ENCODE measurements at regions not wholly inside any gene's neighbourhood (a gene's known extent, or its start where the extent isn't known, plus 50 kb on each side); places are given as distances from the start of the nearest gene placed in this dataset.
A peak's percentile ranks its signal among the peaks of the same experiment; 100 is the strongest.
"Not testable (repeated sequence)": the region's sequence is repeated elsewhere in the genome, so short reads cannot be mapped to it uniquely, and the experiment has no call there.

DNA sequence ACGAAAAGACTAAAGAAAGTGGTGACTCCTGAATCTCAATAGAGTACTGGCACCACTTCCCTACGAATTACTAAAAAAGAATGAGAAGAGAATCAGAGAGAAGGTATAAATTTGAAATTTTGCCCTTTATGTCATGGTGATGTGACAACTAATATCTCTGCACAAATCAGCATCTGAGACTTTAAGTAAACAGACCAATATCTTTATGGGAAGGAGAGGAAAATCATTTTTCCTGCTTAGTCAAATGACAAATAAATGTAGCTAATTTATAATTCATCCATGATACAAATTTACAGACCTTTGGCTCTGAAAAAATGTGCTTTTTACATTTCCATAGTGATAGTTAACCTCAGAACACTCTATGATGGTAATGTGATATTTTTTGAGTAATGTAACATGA is 424.8 kb upstream of the EPHA5 start:
- no peak for DNase-seq

DNA sequence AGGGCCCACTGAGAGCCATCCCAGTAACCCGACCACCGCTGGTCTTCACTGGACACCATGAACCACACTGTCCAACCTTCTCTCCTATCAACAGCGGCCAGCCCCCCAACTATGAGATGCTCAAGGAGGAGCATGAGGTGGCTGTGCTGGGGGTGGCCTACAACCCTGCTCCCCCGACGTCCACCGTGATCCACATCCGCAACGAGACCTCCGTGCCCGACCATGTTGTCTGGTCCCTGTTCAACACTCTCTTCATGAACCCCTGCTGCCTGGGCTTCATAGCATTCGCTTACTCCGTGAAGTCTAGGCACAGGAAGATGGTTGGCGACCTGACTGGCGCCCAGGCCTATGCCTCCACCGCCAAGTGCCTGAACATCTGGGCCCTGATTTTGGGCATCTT is 423.8 kb upstream of the EPHA5 start:
- DNase-seq: no peak

DNA sequence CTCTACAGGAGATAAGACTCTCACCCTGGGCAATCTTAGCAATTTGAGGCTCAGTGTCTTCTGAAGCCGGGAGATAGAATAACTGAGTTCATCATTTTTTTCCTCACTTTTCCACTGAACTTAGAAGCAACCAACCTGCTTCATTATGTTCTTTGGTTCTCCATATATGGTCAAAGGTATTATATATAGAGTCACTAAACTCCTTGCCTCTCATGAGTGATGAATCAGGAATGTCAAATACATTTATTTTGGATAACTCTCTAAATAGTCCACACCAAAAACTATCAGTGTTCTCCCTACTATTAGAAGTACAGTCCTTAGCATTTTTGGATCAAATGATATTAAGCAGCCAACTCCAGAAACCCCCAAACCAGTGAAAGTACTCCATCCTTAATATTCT is 421.5 kb upstream of the EPHA5 start:
- no peak for DNase-seq

- DNase-seq: no peak
Observed at GRCh38 chr4:66073961-66074360, 403.7 kb upstream of the EPHA5 start.

- no peak for DNase-seq
Observed at GRCh38 chr4:66071911-66072310, 401.6 kb upstream of the EPHA5 start.

DNA sequence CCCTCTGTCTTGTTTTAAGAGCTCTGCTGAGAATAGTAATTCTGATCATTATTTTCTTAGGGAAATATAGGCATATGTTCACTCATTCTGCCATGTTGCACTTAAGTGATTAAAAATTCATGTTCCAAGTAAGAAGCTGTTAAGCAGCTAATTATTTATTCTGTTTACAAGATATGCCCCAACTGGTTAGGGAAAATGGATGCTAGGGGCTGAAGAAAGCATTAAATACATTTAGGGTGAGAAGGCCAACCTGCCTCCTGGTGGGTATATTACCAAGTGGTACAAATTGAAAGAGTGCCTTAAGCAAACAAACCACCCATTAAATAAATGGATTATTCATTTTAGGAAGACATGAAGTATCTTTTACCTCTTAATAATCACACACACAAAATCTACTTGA is 392.6 kb upstream of the EPHA5 start:
- DNase-seq: peak; percentile 58

DNA sequence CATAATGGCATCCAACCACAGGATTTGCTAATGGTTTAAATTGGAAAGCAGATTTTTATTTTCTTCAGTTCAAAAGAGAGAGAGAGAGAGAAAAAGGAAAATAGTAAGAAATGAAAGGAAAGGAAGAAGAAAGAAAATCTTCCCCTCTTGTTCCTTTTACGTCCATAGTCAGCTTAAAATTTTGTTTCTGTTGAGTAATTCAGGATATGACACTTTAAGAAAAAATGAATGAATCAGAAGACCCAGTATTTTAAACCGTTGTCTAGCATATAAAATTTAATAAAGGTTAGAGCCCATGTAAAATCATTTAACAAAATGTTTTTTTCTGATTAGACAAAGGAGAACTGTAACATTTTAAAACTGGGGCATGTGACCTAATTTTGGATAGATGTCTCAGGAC is 391.8 kb upstream of the EPHA5 start:
- DNase-seq: no peak

DNA sequence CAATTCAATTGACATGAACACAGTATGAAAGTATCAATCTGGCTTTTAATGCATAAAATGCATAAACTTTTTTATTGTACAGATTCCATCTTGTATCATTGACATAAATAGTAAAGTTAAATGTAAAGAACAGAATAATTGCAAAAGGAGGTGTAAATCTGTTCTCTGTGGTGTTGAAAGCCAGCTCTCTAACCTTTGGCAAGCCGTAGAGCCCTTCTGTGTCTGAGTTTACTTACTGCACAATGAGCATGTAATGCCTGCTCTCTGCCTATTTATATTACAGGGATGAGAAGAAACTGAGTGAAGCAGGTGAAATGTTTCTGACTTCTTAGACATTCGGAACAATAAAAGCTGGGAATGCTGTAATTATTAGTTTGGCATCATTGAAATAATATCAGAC is 389.3 kb upstream of the EPHA5 start:
- DNase-seq: no peak

DNA sequence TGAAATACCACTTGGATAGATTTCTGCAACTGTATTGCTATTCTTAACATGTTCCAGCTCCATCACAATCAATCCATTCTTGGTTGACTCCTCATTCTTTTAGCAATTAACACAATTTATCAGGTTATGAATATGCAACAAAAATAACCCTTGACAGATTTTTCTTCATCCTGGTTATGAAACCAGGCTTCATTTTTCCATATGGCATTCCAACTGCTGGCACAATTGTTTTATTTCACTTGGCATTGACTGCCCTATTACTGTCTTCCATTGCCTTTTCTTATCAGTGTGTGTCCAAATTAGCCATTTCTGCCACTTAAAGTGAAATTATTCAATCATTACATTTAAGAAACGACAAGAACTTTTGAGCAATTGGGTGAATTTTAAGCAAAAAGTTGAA is 388.8 kb upstream of the EPHA5 start:
- DNase-seq: no peak

- no peak for DNase-seq
Observed at GRCh38 chr4:66055999-66056398, 385.7 kb upstream of the EPHA5 start.

GRCh38 chr4:66052426-66052825 is 382.1 kb upstream of the EPHA5 start:
- no peak for DNase-seq

- peak; percentile 83 for DNase-seq
Observed at GRCh38 chr4:66048861-66049260, 378.6 kb upstream of the EPHA5 start.

- DNase-seq: no peak
Observed at GRCh38 chr4:66045913-66046312, 375.6 kb upstream of the EPHA5 start.

DNA sequence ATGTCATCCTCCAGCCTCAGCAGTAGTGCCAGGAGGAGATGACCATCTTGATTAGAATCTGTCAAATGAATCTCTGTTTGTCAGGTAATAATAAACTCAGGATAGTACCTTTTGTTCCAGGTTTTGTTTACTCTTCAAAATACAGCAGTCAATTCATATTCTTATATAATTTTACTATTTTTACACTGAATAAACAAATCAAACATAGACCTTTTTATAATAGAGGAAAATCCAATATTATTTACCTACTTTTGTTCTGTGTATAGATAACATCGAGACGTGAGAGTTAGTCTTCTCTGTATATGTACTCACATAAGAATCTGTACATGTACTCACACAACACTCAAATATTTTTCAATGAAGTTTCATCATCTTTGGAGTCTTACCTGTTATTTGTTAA is 365.4 kb upstream of the EPHA5 start:
- no peak for DNase-seq

GRCh38 chr4:66034671-66035070 is 364.4 kb upstream of the EPHA5 start:
- DNase-seq: peak; percentile 92

- peak; percentile 90 for DNase-seq
Observed at GRCh38 chr4:66034262-66034661, 364.0 kb upstream of the EPHA5 start.

- no peak for DNase-seq
Observed at GRCh38 chr4:66032571-66032970, 362.3 kb upstream of the EPHA5 start.

- no peak for DNase-seq
Observed at GRCh38 chr4:66028668-66029067, 358.4 kb upstream of the EPHA5 start.

- DNase-seq: no peak
Observed at GRCh38 chr4:66023061-66023460, 352.8 kb upstream of the EPHA5 start.

GRCh38 chr4:66017671-66018070 is 347.4 kb upstream of the EPHA5 start:
- no peak for DNase-seq

DNA sequence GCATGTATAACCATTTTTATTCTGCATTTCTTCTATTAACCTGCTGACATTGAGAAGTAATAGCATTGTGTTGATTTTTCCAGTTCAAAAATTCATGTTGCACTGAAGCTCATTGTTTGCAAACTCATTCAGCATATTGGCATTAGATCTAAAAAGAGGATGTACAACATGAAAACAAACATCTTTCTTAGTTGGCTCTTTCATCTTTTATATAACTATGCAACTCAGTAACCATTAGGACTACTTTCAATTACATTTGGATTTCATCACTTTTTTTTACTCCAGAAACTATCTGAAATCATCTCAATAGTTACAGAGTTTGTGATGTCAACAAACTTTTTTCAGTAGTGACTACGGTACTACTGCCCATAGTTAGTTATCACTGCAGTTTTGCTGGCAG is 346.0 kb upstream of the EPHA5 start:
- no peak for DNase-seq

DNA sequence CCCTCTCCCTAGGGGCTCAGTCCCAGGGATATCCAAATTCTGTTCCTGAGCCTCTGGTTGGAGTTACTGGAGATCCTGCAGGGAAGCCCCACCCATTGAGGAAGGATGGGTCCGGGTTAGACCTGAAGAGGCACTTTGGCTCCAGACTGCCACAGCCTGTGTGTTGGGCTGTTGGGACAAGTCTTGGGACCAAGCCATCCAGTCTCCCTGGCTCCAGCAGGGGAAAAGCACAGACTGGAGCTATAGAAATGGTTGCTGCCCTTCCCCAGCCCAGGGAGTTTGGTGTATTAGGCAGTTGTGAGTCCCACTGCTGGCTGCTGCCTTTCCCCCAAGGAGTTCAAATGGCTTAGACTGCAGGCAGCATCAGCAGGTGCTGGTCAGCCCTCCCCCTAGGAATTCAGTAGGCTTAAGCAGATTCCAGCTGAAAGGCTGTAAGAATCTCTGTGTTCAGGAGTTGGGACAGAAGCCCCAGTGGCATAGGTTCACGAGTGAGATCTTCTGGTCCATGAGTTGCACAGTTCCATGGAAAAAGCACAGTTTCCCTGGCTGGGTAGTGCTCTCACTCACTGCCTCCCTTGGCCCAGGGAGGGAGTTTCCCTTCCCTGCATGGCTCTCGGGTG is 344.0 kb upstream of the EPHA5 start:
- DNase-seq: no peak

GRCh38 chr4:66000510-66001117 is 330.3 kb upstream of the EPHA5 start:
- DNase-seq: peak; percentile 56

- no peak for DNase-seq
Observed at GRCh38 chr4:65999518-65999871, 329.2 kb upstream of the EPHA5 start.

- not testable (repeated sequence) for DNase-seq
Observed at GRCh38 chr4:65998807-65999517, 328.7 kb upstream of the EPHA5 start.
